ENCODE measurements at regions not wholly inside any gene's neighbourhood (a gene's known extent, or its start where the extent isn't known, plus 50 kb on each side); places are given as distances from the start of the nearest gene placed in this dataset.

DNA sequence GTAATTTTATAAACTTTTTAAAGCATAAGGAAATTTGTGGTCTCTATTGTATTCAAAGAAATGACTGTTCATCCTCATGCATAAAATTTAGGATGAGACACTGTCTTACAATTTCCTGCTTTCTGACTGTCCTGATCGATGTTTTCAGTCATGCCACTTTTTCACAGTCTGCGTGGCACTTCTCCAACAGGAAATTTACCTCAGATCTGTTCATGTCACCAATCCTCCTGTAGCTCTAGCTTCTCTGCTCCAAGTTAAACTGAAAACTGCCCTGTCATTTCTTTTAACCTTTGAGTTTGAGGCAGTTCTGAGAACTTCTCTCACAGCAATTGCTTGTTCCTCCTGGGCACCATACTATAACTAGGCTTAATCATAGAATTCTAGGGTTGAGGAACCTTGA lies 455.1 kb downstream of the EFNA5 start:
- Histone ChIP-seq H3K27me3 (no peaks in the 10 kb centered on the region), H3K4me3 (no peak overlapping the region), H3K27ac (peak overlapping the region; percentile 71 to 88), H3K4me1 (peaks cover 0 to 5% of the 10 kb centered on the region in 2 donors), H3K9me3 (no peaks in the 10 kb centered on the region), H3K36me3 (no peaks in the 10 kb centered on the region)
- TF ChIP-seq, protein P1, sequence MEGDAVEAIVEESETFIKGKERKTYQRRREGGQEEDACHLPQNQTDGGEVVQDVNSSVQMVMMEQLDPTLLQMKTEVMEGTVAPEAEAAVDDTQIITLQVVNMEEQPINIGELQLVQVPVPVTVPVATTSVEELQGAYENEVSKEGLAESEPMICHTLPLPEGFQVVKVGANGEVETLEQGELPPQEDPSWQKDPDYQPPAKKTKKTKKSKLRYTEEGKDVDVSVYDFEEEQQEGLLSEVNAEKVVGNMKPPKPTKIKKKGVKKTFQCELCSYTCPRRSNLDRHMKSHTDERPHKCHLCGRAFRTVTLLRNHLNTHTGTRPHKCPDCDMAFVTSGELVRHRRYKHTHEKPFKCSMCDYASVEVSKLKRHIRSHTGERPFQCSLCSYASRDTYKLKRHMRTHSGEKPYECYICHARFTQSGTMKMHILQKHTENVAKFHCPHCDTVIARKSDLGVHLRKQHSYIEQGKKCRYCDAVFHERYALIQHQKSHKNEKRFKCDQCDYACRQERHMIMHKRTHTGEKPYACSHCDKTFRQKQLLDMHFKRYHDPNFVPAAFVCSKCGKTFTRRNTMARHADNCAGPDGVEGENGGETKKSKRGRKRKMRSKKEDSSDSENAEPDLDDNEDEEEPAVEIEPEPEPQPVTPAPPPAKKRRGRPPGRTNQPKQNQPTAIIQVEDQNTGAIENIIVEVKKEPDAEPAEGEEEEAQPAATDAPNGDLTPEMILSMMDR (IDR thresholded peaks at IDR 0.05), result no peak
- DNase-seq (ENCODE audit: low spot score), result no peak

GRCh38 chr5:107213025-107213424 lies 457.7 kb downstream of the EFNA5 start:
- no peaks in the 10 kb centered on the region for H3K36me3 ChIP-seq
- H3K27me3 ChIP-seq, result no peaks in the 10 kb centered on the region
- peaks cover 0 to 5% of the 10 kb centered on the region in 2 donors for H3K4me1 ChIP-seq
- H3K27ac ChIP-seq, result peak overlapping the region; percentile 33 to 88
- H3K4me3 ChIP-seq, result no peak overlapping the region
- DNase-seq (ENCODE audit: low spot score), result no peak
- H3K9me3 ChIP-seq, result no peaks in the 10 kb centered on the region
- TF ChIP-seq, protein P1 (IDR thresholded peaks at IDR 0.05), result no peak

DNA sequence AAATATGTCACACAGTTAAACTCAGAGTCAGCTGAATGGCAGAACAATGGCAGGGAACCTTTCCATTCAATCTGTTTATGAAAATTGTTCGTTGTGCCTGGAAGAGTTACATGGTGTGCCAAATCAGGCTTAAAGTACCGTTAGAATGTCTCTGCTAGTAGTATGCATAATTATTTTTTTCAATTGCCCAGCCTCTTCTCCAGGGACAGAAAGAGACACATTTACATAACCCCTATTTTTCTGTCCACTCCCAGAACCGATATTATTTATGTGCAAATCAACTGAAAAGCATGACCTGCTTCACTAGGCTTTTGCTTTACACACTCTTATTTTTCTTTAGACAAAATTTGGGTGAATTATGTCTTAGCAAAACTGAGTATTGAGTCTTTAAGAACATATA lies 459.1 kb downstream of the EFNA5 start:
- TF ChIP-seq, protein P1 (IDR thresholded peaks at IDR 0.05), result no peak
- Histone ChIP-seq H3K36me3 (no peaks in the 10 kb centered on the region), H3K4me3 (no peak overlapping the region)

DNA sequence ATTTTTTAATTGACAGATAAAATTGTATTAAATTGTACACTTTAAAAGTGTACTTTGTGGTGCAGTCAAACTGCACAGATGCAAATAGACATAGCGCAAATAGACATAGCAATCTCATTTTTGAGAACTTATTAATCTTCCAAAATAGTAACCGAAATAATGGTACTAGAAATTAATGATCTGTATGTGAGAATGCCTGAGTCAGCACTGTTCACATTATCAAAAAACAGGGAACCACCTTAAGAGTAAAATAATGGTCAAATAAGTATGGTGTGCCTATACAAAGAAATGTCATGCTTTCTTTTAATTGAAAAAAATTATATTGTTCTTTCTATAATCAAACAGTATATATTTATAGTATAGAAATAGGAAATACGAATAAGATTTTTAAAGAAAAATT lies 461.9 kb downstream of the EFNA5 start:
- no peak overlapping the region for H3K4me3 ChIP-seq
- no peaks in the 10 kb centered on the region for H3K4me1 ChIP-seq
- H3K27me3 ChIP-seq, result no peaks in the 10 kb centered on the region
- no peak for DNase-seq (ENCODE audit: low spot score)
- no peak overlapping the region for H3K27ac ChIP-seq
- TF ChIP-seq, protein P1 (IDR thresholded peaks at IDR 0.05), result no peak
- no peaks in the 10 kb centered on the region for H3K36me3 ChIP-seq
- H3K9me3 ChIP-seq, result no peaks in the 10 kb centered on the region

More for the DNA sequence above, 459.1 kb downstream of the EFNA5 start:
- Histone ChIP-seq H3K9me3 (no peaks in the 10 kb centered on the region), H3K4me1 (no peaks in the 10 kb centered on the region), H3K27me3 (no peaks in the 10 kb centered on the region), H3K27ac (no peak overlapping the region)
- no peak for DNase-seq (ENCODE audit: low spot score)

DNA sequence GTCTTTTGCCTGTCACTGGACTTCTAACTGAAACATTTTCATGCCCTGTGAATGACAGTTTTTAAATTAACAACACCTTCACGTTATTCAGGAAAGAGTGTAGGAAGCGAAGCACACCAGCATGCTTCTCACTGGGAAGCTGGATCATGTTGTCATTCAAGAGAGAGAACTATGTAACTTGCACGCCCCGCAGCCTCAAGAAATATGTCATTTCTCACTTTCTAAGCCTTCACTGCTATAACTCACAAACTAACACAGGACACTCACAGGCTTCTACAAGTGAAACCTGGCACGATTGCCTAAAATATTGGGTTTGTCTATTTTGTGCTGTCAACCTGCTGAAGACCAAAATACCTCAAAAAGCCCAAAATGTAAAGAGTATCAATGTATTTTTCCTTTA lies 466.3 kb downstream of the EFNA5 start:
- TF ChIP-seq, protein P1 (IDR thresholded peaks at IDR 0.05), result no peak
- H3K4me3 ChIP-seq, result no peak overlapping the region
- H3K36me3 ChIP-seq, result no peaks in the 10 kb centered on the region
- no peaks in the 10 kb centered on the region for H3K27me3 ChIP-seq
- no peaks in the 10 kb centered on the region for H3K9me3 ChIP-seq
- no peak for DNase-seq (ENCODE audit: low spot score)
- no peak overlapping the region for H3K27ac ChIP-seq
- no peaks in the 10 kb centered on the region for H3K4me1 ChIP-seq

- H3K4me3 ChIP-seq, result no peak overlapping the region
- H3K36me3 ChIP-seq, result no peaks in the 10 kb centered on the region
- no peaks in the 10 kb centered on the region for H3K4me1 ChIP-seq
- TF ChIP-seq, protein P1 (IDR thresholded peaks at IDR 0.05), result no peak
- no peaks in the 10 kb centered on the region for H3K27me3 ChIP-seq
- no peak overlapping the region for H3K27ac ChIP-seq
- H3K9me3 ChIP-seq, result no peaks in the 10 kb centered on the region
- no peak for DNase-seq (ENCODE audit: low spot score)
Measured at GRCh38 chr5:107203243-107203642, 467.5 kb downstream of the EFNA5 start.
